ENCODE measurements at regions not wholly inside any gene's neighbourhood (a gene's known extent, or its start where the extent isn't known, plus 50 kb on each side); places are given as distances from the start of the nearest gene placed in this dataset.

DNA sequence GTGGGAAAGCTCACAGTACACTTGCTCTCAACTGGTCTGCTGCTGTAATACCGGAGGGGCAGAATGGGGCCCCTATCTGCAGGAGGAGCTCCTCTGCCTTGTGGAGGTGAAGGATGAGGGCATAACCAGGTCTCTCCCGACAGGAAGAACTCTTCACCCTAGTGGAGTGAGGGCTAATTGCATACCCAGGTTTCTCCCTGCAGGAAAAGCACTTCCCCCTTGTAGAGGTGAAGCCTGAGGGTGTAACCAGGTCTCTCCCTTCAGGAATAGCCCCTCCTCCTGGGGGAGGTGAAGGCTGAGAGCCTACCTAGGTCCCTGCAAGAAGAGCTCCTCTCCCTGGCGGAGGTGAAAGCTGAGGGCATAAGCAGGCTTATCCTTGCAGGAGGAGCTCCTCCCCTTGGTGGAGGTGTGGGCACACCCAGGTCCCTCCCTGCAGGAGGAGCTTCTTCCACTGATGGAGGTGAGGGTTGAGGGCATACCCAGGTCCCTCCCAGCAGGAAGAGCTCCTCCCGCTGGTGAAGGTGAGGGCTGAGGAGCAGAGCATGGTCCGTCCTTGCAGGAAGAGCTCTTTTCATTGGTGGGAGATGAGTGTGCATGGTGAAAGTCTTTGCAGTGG is 954.1 kb downstream of the NLGN4Y start:
- Mint-ChIP-seq H3K4me1 (ENCODE audit: low read depth) (no peaks in the 10 kb centered on the region), H3K27me3 (ENCODE audit: low read depth) (no peaks in the 10 kb centered on the region), H3K9me3 (no peaks in the 10 kb centered on the region), H3K27ac (no peak overlapping the region), H3K36me3 (ENCODE audit: low read depth) (no peaks in the 10 kb centered on the region), H3K4me3 (no peak overlapping the region)

DNA sequence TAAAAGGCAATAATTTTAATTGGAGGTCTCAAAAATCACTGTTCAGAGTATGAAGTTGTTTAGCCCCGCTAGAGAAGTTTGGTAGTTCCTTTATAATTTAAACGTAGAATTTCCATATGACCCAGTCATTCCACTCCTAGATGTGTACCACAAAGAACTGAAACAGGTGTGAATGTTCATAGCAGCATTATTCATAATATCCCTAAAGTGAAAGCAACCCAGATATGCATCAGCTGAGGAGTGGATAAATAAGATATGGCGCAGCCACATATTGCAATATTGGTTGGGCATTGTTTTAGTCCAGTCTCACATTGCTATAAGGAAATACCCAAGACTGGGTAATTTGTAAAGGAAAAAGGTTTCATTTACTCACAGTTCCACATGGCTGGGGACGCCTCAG is 976.2 kb downstream of the NLGN4Y start:
- Mint-ChIP-seq H3K9me3 (no peaks in the 10 kb centered on the region), H3K27me3 (ENCODE audit: low read depth) (no peaks in the 10 kb centered on the region), H3K4me1 (ENCODE audit: low read depth) (no peaks in the 10 kb centered on the region), H3K36me3 (ENCODE audit: low read depth) (no peaks in the 10 kb centered on the region), H3K4me3 (no peak overlapping the region), H3K27ac (no peak overlapping the region)

DNA sequence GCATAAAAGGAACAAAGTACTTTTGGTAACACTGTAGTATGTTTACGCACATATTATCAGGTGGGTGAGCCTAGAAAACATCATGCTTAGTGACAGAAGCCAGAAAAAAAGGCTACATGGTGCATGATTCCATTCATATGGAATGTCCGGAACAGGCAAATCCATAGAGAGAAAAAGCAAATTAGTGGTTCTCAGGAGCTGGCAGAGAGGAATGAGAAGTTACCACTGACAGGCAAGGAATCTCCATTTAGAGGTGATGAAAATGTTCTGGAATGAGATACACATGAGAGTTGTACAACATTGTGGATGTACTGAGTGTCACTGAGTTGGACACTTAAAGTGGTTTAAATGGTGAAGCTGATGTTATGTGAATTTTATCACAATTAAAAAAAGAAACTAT is 976.9 kb downstream of the NLGN4Y start:
- H3K27me3 Mint-ChIP-seq (ENCODE audit: low read depth) = no peaks in the 10 kb centered on the region
- H3K27ac Mint-ChIP-seq = no peak overlapping the region
- no peaks in the 10 kb centered on the region for H3K9me3 Mint-ChIP-seq
- no peaks in the 10 kb centered on the region for H3K36me3 Mint-ChIP-seq (ENCODE audit: low read depth)
- H3K4me1 Mint-ChIP-seq (ENCODE audit: low read depth) = no peaks in the 10 kb centered on the region
- no peak overlapping the region for H3K4me3 Mint-ChIP-seq

DNA sequence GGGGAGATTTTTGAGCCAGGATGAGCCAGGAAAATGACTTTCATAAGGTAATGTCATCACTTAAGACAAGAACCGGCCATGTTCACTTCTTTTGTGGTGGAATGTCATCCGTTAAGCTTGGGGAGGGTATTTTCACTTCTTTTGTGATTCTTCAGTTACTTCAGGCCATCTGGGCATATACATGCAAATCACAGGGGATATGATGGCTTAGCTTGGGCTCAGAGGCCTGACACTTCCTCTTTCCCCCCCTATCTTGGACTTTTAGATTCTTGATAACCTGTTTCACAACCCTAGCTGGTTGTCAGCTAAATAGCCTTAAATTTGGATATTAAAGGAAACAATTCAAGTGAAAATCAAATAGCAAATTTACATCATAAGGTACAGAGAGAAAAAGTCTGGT is 986.0 kb downstream of the NLGN4Y start:
- Mint-ChIP-seq H3K4me3 (no peak overlapping the region), H3K27ac (no peak overlapping the region), H3K4me1 (ENCODE audit: low read depth) (no peaks in the 10 kb centered on the region), H3K9me3 (peaks cover 4% of the 10 kb centered on the region), H3K36me3 (ENCODE audit: low read depth) (no peaks in the 10 kb centered on the region), H3K27me3 (ENCODE audit: low read depth) (no peaks in the 10 kb centered on the region)

DNA sequence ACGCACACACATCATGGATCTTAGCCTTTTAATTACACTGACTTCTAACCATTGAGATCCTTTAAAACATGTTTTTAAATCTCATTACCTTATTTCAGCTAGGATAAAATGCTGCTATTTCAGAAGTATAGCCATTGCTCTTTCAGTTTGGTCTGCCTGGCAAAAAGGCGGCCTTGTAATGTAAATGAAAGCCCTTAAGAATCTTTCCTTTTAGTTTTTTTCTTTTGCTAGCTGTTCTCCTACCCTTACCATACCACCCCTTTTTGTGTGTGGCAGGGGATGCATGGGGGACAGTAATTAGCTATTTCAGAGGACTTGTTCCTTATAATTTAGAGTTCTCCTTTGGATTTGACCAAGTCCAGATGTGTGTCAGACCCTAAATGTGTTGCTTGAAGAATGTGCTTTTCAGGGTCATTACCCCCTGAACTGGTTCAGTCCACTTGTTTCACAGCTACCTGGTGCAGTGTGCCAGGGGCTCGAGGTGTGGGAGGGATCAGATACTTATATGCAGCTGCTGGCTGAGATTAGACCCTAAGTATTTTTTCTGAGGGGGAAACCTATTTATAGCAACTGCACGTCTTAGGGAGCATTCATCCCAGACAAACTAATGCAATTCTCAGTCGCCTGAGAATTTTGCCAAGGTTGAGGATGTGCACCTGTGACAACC is 986.8 kb downstream of the NLGN4Y start:
- no peaks in the 10 kb centered on the region for H3K27me3 Mint-ChIP-seq (ENCODE audit: low read depth)
- H3K9me3 Mint-ChIP-seq = peaks cover 4% of the 10 kb centered on the region
- no peak overlapping the region for H3K4me3 Mint-ChIP-seq
- H3K36me3 Mint-ChIP-seq (ENCODE audit: low read depth) = no peaks in the 10 kb centered on the region
- no peak overlapping the region for H3K27ac Mint-ChIP-seq
- no peaks in the 10 kb centered on the region for H3K4me1 Mint-ChIP-seq (ENCODE audit: low read depth)

DNA sequence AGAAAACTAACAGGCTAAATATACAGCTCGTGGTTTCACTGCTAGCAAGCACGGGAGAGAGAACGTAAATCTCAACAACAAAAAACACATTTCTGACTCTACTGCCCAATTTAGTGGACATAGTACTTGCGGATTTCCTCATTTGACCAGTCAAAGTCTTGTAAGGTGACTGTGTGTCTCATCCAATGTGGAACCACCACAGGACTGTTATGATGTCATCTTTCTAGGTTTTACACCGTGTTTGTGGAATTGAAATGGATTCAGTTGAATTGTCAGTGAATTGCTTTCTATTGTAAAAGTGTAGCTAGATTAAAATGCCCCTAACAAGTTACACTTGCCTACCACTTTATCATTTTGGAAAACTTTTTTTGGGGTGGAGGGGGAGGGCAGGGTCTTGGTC is 1010.8 kb downstream of the NLGN4Y start:
- H3K36me3 Mint-ChIP-seq (ENCODE audit: low read depth) = no peaks in the 10 kb centered on the region
- no peak overlapping the region for H3K4me3 Mint-ChIP-seq
- H3K4me1 Mint-ChIP-seq (ENCODE audit: low read depth) = peaks cover 4% of the 10 kb centered on the region
- H3K9me3 Mint-ChIP-seq = no peaks in the 10 kb centered on the region
- H3K27me3 Mint-ChIP-seq (ENCODE audit: low read depth) = no peaks in the 10 kb centered on the region
- H3K27ac Mint-ChIP-seq = no peak overlapping the region

DNA sequence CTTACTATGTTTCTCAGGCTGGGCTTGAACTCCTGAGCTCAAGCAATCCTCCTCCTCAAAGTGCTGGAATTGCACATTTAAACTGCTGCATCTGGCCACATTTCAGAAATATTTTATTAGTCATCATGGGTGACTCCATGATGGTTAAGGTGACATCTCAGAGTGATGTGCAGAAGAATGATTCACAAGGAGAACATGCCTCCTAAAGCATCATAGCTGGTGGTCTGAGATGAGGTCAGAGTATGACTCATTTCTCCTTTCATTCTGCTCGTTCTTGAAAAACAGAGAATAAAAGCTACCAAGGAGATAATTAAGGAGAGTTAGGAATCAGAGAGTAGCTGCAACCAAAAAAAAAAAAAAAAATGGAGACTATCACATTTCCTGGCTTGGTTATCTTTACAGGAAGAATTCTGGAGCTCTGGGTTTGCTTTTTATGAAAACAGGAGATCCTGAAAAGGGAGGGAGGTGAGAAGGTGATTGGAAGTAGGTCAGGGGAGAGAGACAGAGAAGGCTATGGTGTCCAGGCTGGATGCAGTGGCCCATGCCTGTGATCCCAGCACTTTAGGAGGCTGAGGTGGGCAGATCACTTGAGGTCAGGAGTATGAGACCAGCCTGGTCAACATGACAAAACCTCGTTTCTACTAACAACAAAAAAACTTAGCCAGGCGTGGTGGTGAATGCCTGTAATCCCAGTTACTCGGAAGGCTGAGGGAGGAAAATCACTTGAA is 1011.6 kb downstream of the NLGN4Y start:
- Mint-ChIP-seq H3K9me3 (no peaks in the 10 kb centered on the region), H3K27me3 (ENCODE audit: low read depth) (no peaks in the 10 kb centered on the region), H3K27ac (peak overlapping the region; percentile 24)

DNA sequence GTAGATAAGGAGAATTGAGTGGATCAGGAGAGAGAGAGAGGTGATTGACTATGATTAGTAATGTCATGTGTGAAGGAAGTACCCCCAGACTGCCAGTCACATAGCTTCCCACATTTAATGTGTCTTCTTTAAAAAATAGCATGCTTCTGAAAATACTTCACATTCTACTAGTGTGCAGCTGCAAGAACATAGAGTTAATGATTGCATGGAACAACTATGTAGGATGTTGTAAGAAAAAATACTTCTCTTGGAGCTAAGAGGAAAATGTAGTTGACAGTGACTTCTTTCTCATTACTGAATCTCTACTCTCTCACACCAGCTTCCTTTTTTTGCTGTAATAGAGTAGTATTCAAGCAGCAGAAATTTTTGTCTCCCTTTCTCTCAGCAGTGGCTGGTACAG is 1016.2 kb downstream of the NLGN4Y start:
- Mint-ChIP-seq H3K36me3 (ENCODE audit: low read depth) (no peaks in the 10 kb centered on the region), H3K4me1 (ENCODE audit: low read depth) (peaks cover 4% of the 10 kb centered on the region), H3K27ac (no peak overlapping the region), H3K4me3 (no peak overlapping the region), H3K9me3 (no peaks in the 10 kb centered on the region), H3K27me3 (ENCODE audit: low read depth) (no peaks in the 10 kb centered on the region)

More for the DNA sequence above, 1011.6 kb downstream of the NLGN4Y start:
- Mint-ChIP-seq H3K36me3 (ENCODE audit: low read depth) (no peaks in the 10 kb centered on the region), H3K4me3 (no peak overlapping the region), H3K4me1 (ENCODE audit: low read depth) (peaks cover 4% of the 10 kb centered on the region)

DNA sequence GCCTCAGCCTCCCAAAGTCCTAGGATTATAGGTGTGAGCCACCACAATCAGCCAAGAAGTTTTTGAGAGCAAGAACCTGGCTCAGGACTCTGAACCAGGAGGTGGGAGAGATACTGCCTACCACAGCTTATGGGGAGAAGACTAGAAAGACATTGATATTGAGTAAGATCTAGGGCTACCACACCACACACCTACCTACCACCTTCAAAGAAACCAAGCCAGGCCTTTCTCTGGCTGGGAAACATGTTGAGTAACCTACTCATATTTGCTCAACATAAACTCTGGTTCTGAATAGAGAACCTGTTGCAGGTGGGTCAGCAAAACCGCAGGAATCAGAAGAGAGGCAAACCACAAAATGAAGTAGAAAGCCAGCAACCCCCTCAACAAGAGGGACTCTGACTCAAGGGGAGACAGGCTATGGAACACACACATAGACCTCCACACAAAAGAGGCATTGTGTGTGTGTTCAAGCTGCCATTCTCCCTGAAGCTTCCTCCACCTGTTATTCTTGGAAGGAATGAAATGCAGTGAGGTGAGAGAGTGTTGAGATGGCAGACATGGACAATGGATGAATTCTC is 1021.9 kb downstream of the NLGN4Y start:
- Mint-ChIP-seq H3K27me3 (ENCODE audit: low read depth) (no peaks in the 10 kb centered on the region), H3K4me3 (no peak overlapping the region), H3K27ac (no peak overlapping the region), H3K4me1 (ENCODE audit: low read depth) (no peaks in the 10 kb centered on the region), H3K36me3 (ENCODE audit: low read depth) (no peaks in the 10 kb centered on the region), H3K9me3 (no peaks in the 10 kb centered on the region)

DNA sequence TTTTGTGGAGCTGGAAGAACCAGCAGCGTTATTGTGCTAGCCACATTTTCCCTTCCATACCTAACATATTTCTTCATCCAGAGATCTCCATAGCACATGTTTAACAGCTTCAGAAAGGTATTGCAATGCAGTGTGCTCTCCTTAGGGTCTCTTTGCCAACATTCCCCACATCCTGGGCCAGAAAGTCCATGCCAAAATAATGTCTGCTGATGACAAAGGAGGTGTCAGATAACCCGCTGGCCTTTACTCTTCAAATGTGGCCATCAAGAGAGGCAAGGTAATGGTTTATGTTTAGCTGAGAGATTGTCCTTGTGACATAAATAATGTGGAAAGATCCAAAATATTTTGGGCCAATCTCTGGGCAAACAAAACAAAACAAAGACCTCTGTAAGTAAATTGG is 1027.7 kb downstream of the NLGN4Y start:
- H3K27ac Mint-ChIP-seq = no peak overlapping the region
- no peak overlapping the region for H3K4me3 Mint-ChIP-seq
- H3K36me3 Mint-ChIP-seq (ENCODE audit: low read depth) = no peaks in the 10 kb centered on the region
- H3K9me3 Mint-ChIP-seq = no peaks in the 10 kb centered on the region
- no peaks in the 10 kb centered on the region for H3K27me3 Mint-ChIP-seq (ENCODE audit: low read depth)
- H3K4me1 Mint-ChIP-seq (ENCODE audit: low read depth) = no peaks in the 10 kb centered on the region

DNA sequence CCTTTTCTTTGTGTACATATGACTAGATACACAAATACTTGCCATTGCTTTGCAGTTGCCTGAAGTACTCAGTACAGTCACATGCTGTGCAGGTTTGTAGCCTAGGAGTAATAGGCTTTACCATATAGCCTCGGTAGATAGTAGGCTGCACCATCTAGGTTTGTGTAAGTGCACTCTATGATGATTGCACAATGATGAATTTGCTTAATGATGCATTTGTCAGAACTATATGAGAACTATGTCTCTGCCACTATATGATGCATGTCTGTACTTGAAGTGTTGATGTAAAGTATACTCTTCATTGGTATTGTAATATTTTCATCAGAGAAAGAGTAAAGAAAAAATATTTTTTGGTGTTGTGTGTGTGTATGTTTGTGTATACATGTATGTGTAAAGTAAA is 1030.7 kb downstream of the NLGN4Y start:
- Mint-ChIP-seq H3K4me1 (ENCODE audit: low read depth) (no peaks in the 10 kb centered on the region), H3K27ac (no peak overlapping the region), H3K36me3 (ENCODE audit: low read depth) (no peaks in the 10 kb centered on the region), H3K4me3 (no peak overlapping the region), H3K9me3 (no peaks in the 10 kb centered on the region), H3K27me3 (ENCODE audit: low read depth) (no peaks in the 10 kb centered on the region)

DNA sequence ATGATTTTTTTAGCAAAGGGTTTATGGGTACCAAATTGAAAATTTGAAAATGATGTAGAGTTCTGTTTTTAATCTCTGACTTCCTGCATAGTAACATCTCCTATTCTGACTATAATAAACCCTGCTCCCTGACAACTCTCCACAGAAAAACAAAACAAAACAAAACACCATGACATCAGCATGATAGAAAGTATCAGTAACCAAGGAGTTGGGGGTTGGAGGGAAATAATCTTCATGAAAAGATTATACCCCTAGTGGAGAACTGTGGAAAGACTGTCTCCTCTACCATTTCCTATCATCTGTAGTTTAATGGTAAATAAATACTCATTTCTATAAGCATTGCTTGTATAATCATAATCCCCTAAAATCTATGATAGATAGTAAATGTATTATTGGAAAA is 1034.8 kb downstream of the NLGN4Y start:
- no peaks in the 10 kb centered on the region for H3K9me3 Mint-ChIP-seq
- no peaks in the 10 kb centered on the region for H3K27me3 Mint-ChIP-seq (ENCODE audit: low read depth)
- H3K4me3 Mint-ChIP-seq = no peak overlapping the region
- H3K4me1 Mint-ChIP-seq (ENCODE audit: low read depth) = no peaks in the 10 kb centered on the region
- no peaks in the 10 kb centered on the region for H3K36me3 Mint-ChIP-seq (ENCODE audit: low read depth)
- no peak overlapping the region for H3K27ac Mint-ChIP-seq

DNA sequence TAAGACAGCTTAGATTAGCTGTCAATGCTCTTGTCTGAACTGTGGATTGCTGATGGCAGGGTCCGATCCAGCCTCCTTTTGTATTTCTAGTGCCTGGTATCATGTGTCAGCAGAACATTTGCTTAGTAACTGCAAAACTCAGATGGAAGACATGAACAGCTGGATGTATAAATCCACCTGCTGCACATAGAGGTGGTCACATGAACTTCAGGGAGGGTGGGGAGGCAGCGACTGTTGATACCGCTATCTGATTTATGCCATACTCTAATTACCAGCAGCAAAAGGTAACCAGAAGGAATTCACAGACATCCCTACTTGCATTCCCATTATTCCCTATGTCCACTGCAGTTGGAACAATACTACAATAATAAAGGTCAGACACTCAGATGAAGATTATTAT is 1036.5 kb downstream of the NLGN4Y start:
- H3K4me3 Mint-ChIP-seq = no peak overlapping the region

DNA sequence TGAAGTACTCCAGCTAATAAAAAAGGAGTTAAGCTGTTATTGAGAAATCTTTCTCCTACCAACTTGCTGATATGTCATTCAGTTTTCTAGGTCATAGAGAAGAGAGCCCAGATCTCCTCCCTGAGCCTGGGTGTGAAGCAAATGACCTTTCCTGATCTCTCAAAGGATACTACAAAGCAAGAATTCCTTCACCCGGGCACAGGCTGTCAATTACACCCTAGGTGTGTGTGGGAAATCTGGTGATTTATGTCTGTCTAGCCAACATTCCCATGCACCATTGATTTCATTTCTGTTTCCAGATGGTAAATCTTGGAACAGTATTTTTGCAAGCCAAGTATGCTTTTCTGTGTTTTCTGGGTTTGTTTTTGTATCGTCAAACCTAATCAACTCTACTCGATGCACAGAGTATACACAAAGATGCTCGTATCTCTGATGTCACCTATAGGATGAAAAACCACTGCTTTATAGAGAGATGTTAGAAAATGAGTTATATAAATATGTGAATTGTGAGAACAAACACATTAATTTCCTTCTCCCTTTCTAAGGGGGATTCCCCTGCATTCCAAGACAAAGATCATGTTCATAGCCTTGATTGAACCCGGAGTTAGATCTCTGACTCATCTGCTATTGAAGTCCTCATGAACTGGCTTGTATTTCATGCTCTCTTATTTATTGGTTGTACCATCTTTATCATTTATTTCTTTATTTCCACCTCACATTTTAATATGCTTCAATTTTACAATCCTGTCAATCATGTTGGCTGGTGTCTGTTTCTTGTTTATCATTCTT is 1037.4 kb downstream of the NLGN4Y start:
- Mint-ChIP-seq H3K4me3 (no peak overlapping the region), H3K36me3 (ENCODE audit: low read depth) (no peaks in the 10 kb centered on the region), H3K4me1 (ENCODE audit: low read depth) (no peaks in the 10 kb centered on the region), H3K27me3 (ENCODE audit: low read depth) (no peaks in the 10 kb centered on the region), H3K9me3 (no peaks in the 10 kb centered on the region), H3K27ac (no peak overlapping the region)

More for the DNA sequence above, 1036.5 kb downstream of the NLGN4Y start:
- Mint-ChIP-seq H3K9me3 (no peaks in the 10 kb centered on the region), H3K4me1 (ENCODE audit: low read depth) (no peaks in the 10 kb centered on the region), H3K36me3 (ENCODE audit: low read depth) (no peaks in the 10 kb centered on the region), H3K27me3 (ENCODE audit: low read depth) (no peaks in the 10 kb centered on the region), H3K27ac (no peak overlapping the region)
